HepG2 (cell line): ENCODE measurements at regions not wholly inside any gene's neighbourhood (a gene's known extent, or its start where the extent isn't known, plus 50 kb on each side); places are given as distances from the start of the nearest gene placed in this dataset.

Experiments used
- AGO1 ChIP-seq: fragments of 200-400 bp; formaldehyde crosslinking; IDR thresholded peaks from 2 replicates; pipeline ENCODE4 v1.6.1; 2017; ENCODE audit warnings: mild to moderate bottlenecking, low read depth, low read length, moderate library complexity; ENCODE audit not compliant: poor library complexity, severe bottlenecking
- BHLHE40 ChIP-seq: IDR thresholded peaks from 2 replicates; pipeline ENCODE4 v1.6.1; 2011; ENCODE audit warnings: low read length, improper control_type of control experiment
- CREB1 ChIP-seq, 2 experiments: fragments of 450-650 bp in 1 of 2; IDR thresholded peaks; 2 replicates each; pipeline ENCODE4 v1.6.1; 2016 to 2017; ENCODE audit warnings: control low read depth in 1 of 2, mild to moderate bottlenecking in 1 of 2, missing compliant biosample characterization in 1 of 2, missing genetic modification characterization in 1 of 2
- GABPA ChIP-seq, 2 experiments: IDR thresholded peaks; 2 replicates each; pipeline ENCODE4 v1.6.1; 2011 to 2016; ENCODE audit warnings: low read depth in 2 of 2, low read length in 1 of 2, missing biosample characterization in 1 of 2, missing genetic modification characterization in 1 of 2
- GATAD2A ChIP-seq: IDR thresholded peaks from 2 replicates; pipeline ENCODE4 v1.6.1; 2016
- IKZF1 ChIP-seq: fragments of 450-650 bp; IDR thresholded peaks from 2 replicates; pipeline ENCODE4 v1.7.1; 2016
- KAT2B ChIP-seq: fragments of 150-350 bp; IDR thresholded peaks from 2 replicates; pipeline ENCODE4 v1.6.1; 2014; ENCODE audit warnings: low read depth, low read length, borderline replicate concordance
- KMT2B ChIP-seq: IDR thresholded peaks from 2 replicates; pipeline ENCODE4 v1.6.1; 2016; ENCODE audit warnings: missing genetic modification reagents, missing compliant biosample characterization
- MAFF ChIP-seq: IDR thresholded peaks from 2 replicates; pipeline ENCODE4 v1.6.1; 2011; ENCODE audit warnings: low read depth, low read length, improper control_type of control experiment
- MYC ChIP-seq: sonication (generic); formaldehyde crosslinking; IDR thresholded peaks from 2 replicates; pipeline ENCODE4 v1.9.0; 2021; ENCODE audit warnings: missing genetic modification reagents, borderline replicate concordance
- MYPOP ChIP-seq: sonication (generic); formaldehyde crosslinking; IDR thresholded peaks from 2 replicates; pipeline ENCODE4 v1.8.1; 2023; ENCODE audit warnings: mild to moderate bottlenecking, moderate library complexity, missing genetic modification reagents
- NCOA5 ChIP-seq: sonication (generic); formaldehyde crosslinking; IDR thresholded peaks from 2 replicates; pipeline ENCODE4 v1.4.0; 2020; ENCODE audit warnings: missing genetic modification reagents
- NFE2L1 ChIP-seq: sonication (generic); formaldehyde crosslinking; IDR thresholded peaks from 2 replicates; pipeline ENCODE4 v1.4.0; 2020; ENCODE audit warnings: missing genetic modification reagents, mild to moderate bottlenecking, borderline replicate concordance
- PHF21A ChIP-seq: sonication (generic); formaldehyde crosslinking; IDR thresholded peaks from 2 replicates; pipeline ENCODE4 v1.5.0; 2020; ENCODE audit warnings: mild to moderate bottlenecking, missing genetic modification reagents
- SNAI1 ChIP-seq: sonication (generic); formaldehyde crosslinking; IDR thresholded peaks from 2 replicates; pipeline ENCODE4 v1.5.0; 2020; ENCODE audit warnings: mild to moderate bottlenecking, missing genetic modification reagents, borderline replicate concordance
- SRSF1 ChIP-seq: fragments of 200-400 bp; formaldehyde crosslinking; optimal IDR thresholded peaks from 2 replicates; pipeline ENCODE3; 2017; ENCODE audit warnings: mild to moderate bottlenecking, low read depth, low read length, moderate library complexity
- TP53 ChIP-seq: sonication (generic); formaldehyde crosslinking; conservative IDR thresholded peaks from 2 replicates; pipeline ENCODE4 v1.4.0; 2020; ENCODE audit warnings: missing genetic modification reagents
- XRCC5 ChIP-seq: fragments of 200-400 bp; formaldehyde crosslinking; optimal IDR thresholded peaks from 2 replicates; pipeline ENCODE3; 2017; ENCODE audit warnings: mild to moderate bottlenecking, low read length
- ZBTB8A ChIP-seq: sonication (generic); formaldehyde crosslinking; IDR thresholded peaks from 2 replicates; pipeline ENCODE4 v1.4.0; 2020; ENCODE audit warnings: mild to moderate bottlenecking, low read depth, missing genetic modification reagents, borderline replicate concordance
- ZFP62 ChIP-seq: sonication (generic); formaldehyde crosslinking; IDR thresholded peaks from 2 replicates; pipeline ENCODE4 v1.4.0; 2020; ENCODE audit warnings: missing genetic modification reagents
- ZNF292 ChIP-seq: sonication (generic); formaldehyde crosslinking; IDR thresholded peaks from 2 replicates; pipeline ENCODE4 v1.8.1; 2022; ENCODE audit warnings: mild to moderate bottlenecking, low read depth, missing genetic modification reagents, borderline replicate concordance
- ZNF33B ChIP-seq: sonication (generic); formaldehyde crosslinking; IDR thresholded peaks from 2 replicates; pipeline ENCODE4 v1.5.1; 2020; ENCODE audit warnings: mild to moderate bottlenecking, missing genetic modification reagents
- ZNF383 ChIP-seq: sonication (generic); formaldehyde crosslinking; IDR thresholded peaks from 2 replicates; pipeline ENCODE4 v1.4.0; 2020; ENCODE audit warnings: missing genetic modification reagents, mild to moderate bottlenecking, borderline replicate concordance
- ZNF441 ChIP-seq: sonication (generic); formaldehyde crosslinking; IDR thresholded peaks from 2 replicates; pipeline ENCODE4 v1.7.0; 2021; ENCODE audit warnings: missing genetic modification reagents, borderline replicate concordance
- ZNF609 ChIP-seq: sonication (generic); formaldehyde crosslinking; IDR thresholded peaks from 2 replicates; pipeline ENCODE4 v1.4.0; 2020; ENCODE audit warnings: mild to moderate bottlenecking, missing genetic modification reagents, borderline replicate concordance
- ZNF629 ChIP-seq: sonication (generic); formaldehyde crosslinking; conservative IDR thresholded peaks from 2 replicates; pipeline ENCODE4 v1.5.0; 2020; ENCODE audit warnings: missing genetic modification reagents

GRCh38 chr7:130912862-130913638 lies 179.0 kb upstream of the KLF14 start (continued):
- TF ChIP-seq ZFP62 (CRISPR knock-in tag) (no peak), ZNF383 (CRISPR knock-in tag) (no peak), BHLHE40 (peak; percentile 58; the same call in 1 of the 2 replicates), ZNF629 (CRISPR knock-in tag) (no peak), XRCC5 (no peak), ZNF292 (CRISPR knock-in tag) (peak; percentile 52; the same call in 1 of the 2 replicates), MYPOP (CRISPR knock-in tag) (peak; percentile 65; the same call in 1 of the 2 replicates), SRSF1 (no peak), ZNF609 (CRISPR knock-in tag) (no peak), PHF21A (peak; percentile 19; the same call in 1 of the 2 replicates), ZNF441 (CRISPR knock-in tag) (0 out of 2 replicates have a peak, but pooled peaks have one; percentile 22), GABPA (IDR thresholded peaks at IDR 0.05; ENCODE audit: low read depth, low read length) (no peak), GABPA (CRISPR knock-in tag; IDR thresholded peaks at IDR 0.05; ENCODE audit: low read depth) (peak; percentile 50; the same call in 1 of the 2 replicates), NFE2L1 (CRISPR knock-in tag) (no peak), NCOA5 (no peak), IKZF1 (no peak), TP53 (CRISPR knock-in tag) (no peak), CREB1 (IDR thresholded peaks at IDR 0.05) (no peak), CREB1 (CRISPR knock-in tag; IDR thresholded peaks at IDR 0.05) (no peak), GATAD2A (no peak; the same call in none of the 2 replicates), KMT2B (no peak), AGO1 (no peak), ZBTB8A (CRISPR knock-in tag) (no peak), ZNF33B (CRISPR knock-in tag) (no peak), MYC (peak; percentile 86; the same call in 1 of the 2 replicates), SNAI1 (CRISPR knock-in tag) (no peak), MAFF (no peak), KAT2B (no peak)
